ENCODE measurements at regions not wholly inside any gene's neighbourhood (a gene's known extent, or its start where the extent isn't known, plus 50 kb on each side); places are given as distances from the start of the nearest gene placed in this dataset.

GRCh38 chr2:43057026-43057741 is 169.2 kb downstream of the ZFP36L2 start:
- CTCF ChIA-PET: no interaction called here
- FAIRE-seq: no peak
- ATAC-seq: no peak
- TF ChIP-seq POLR2AphosphoS2 (IDR thresholded peaks at IDR 0.05; ENCODE audit: low read depth, low read length): no peak
- TF ChIP-seq NR2C2 (IDR thresholded peaks at IDR 0.05; ENCODE audit: borderline replicate concordance, control insufficient read depth, insufficient read length, low read depth): no peak
- TF ChIP-seq NRF1 (conservative IDR thresholded peaks at IDR 0.05; ENCODE audit: low read depth, low read length): no peak
- TF ChIP-seq JUNB (IDR thresholded peaks at IDR 0.05): no peak
- TF ChIP-seq SPI1 (IDR thresholded peaks at IDR 0.05; ENCODE audit: borderline replicate concordance, insufficient read depth, low read depth, low read length): no peak
- no peak for TF ChIP-seq BCL3 (IDR thresholded peaks at IDR 0.05; ENCODE audit: borderline replicate concordance, insufficient read depth, low read depth, low read length, poor library complexity, severe bottlenecking)
- TF ChIP-seq EGR1 (IDR thresholded peaks at IDR 0.05; ENCODE audit: borderline replicate concordance in 1 of 2, low read depth in 2 of 2, low read length in 2 of 2): no peak
- no peak for TF ChIP-seq CBFB (IDR thresholded peaks at IDR 0.05; ENCODE audit: low read depth)
- TF ChIP-seq, protein P1, sequence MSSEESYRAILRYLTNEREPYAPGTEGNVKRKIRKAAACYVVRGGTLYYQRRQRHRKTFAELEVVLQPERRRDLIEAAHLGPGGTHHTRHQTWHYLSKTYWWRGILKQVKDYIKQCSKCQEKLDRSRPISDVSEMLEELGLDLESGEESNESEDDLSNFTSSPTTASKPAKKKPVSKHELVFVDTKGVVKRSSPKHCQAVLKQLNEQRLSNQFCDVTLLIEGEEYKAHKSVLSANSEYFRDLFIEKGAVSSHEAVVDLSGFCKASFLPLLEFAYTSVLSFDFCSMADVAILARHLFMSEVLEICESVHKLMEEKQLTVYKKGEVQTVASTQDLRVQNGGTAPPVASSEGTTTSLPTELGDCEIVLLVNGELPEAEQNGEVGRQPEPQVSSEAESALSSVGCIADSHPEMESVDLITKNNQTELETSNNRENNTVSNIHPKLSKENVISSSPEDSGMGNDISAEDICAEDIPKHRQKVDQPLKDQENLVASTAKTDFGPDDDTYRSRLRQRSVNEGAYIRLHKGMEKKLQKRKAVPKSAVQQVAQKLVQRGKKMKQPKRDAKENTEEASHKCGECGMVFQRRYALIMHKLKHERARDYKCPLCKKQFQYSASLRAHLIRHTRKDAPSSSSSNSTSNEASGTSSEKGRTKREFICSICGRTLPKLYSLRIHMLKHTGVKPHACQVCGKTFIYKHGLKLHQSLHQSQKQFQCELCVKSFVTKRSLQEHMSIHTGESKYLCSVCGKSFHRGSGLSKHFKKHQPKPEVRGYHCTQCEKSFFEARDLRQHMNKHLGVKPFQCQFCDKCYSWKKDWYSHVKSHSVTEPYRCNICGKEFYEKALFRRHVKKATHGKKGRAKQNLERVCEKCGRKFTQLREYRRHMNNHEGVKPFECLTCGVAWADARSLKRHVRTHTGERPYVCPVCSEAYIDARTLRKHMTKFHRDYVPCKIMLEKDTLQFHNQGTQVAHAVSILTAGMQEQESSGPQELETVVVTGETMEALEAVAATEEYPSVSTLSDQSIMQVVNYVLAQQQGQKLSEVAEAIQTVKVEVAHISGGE (CRISPR knock-in tag; IDR thresholded peaks at IDR 0.05): no peak
- TF ChIP-seq GATAD2B (conservative IDR thresholded peaks at IDR 0.05; ENCODE audit: low read depth): no peak
- TF ChIP-seq CEBPB (IDR thresholded peaks at IDR 0.05; ENCODE audit: borderline replicate concordance in 1 of 2, low read depth in 2 of 2, low read length in 2 of 2): no peak
- no peak for TF ChIP-seq SREBF1 (IDR thresholded peaks at IDR 0.05; ENCODE audit: low read length)
- no peak for TF ChIP-seq EED (IDR thresholded peaks at IDR 0.05; ENCODE audit: low read depth)
- no peak for TF ChIP-seq PRDM15 (CRISPR knock-in tag; IDR thresholded peaks at IDR 0.05)
- TF ChIP-seq PML (IDR thresholded peaks at IDR 0.05; ENCODE audit: low read length): no peak
- Histone ChIP-seq H3K4me1 (ENCODE audit: control insufficient read depth, insufficient read depth, low read length) (peaks cover 13% of the 10 kb centered on the region), H3K9me3 (replicated peaks; ENCODE audit: control insufficient read depth, insufficient read depth, low read length) (0 out of 3 replicates have a peak, but pooled peaks cover 2% of the 10 kb centered on the region), H3K4me2 (ENCODE audit: control insufficient read depth, insufficient read depth) (no peak overlapping the region), H3K4me3 (no peak overlapping the region), H3K27me3 (replicated peaks in 1 of 2; ENCODE audit: control insufficient read depth in 2 of 2, insufficient read depth in 2 of 2, low read length in 1 of 2) (no peaks in the 10 kb centered on the region; a peak in 1 of 4 replicates), H3K79me2 (ENCODE audit: control insufficient read depth, insufficient read depth, low read length) (no peaks in the 10 kb centered on the region), H3K9ac (ENCODE audit: control insufficient read depth, insufficient read depth, low read length) (no peak overlapping the region), H3K36me3 (ENCODE audit: control insufficient read depth in 2 of 2, insufficient read depth in 2 of 2, low read length in 1 of 2) (no peaks in the 10 kb centered on the region), H2AFZ (ENCODE audit: control insufficient read depth, low read depth, low read length) (no peak overlapping the region), H3K27ac (ENCODE audit: control insufficient read depth, insufficient read depth) (no peak overlapping the region), H4K20me1 (ENCODE audit: control insufficient read depth, insufficient read depth) (no peaks in the 10 kb centered on the region; the same call in 1 of the 2 replicates)
- DNase-seq (ENCODE audit: low read depth, low spot score): no peak
- intact Hi-C loops (cut with micrococcal nuclease; ENCODE audit: unreplicated experiment) (no loop called here), in situ Hi-C loops (cut with MboI) (no loop called here)
- POLR2A ChIA-PET: no interaction called here
- RAD21 ChIA-PET (ENCODE audit: unreplicated experiment): no interaction called here
- BruUV-seq (replicated peaks): no TSS peak
- SMC1A ChIA-PET (ENCODE audit: uncharacterized antibody, unreplicated experiment): no interaction called here
- 57% methylated on average over 16 of the region's 16 CpGs for WGBS (ENCODE audit: insufficient coverage, insufficient replicate concordance, low lambda C conversion rate, missing lambda C conversion rate)
